Gastrocnemius medialis (tissue), 4 donors: ENCODE measurements at regions not wholly inside any gene's neighbourhood (a gene's known extent, or its start where the extent isn't known, plus 50 kb on each side); places are given as distances from the start of the nearest gene placed in this dataset.

Experiments
- ATAC-seq, 2 donors: fragments of 150-250 bp; one replicate each; pipeline ENCODE4 v1.9.1; 2016
- DNase-seq, 2 donors: peaks; one replicate each; pipeline ENCODE4 v3.0.0-alpha.2; 2019
- H3K27ac ChIP-seq, 4 donors: fragments of 200-600 bp; sonication (generic); 1 replicate in 1 of 4; 2 replicates in 3 of 4; pipeline ENCODE4 v1.5.1; 2016 to 2018; ENCODE audit warnings: mild to moderate bottlenecking in 2 of 4, moderate library complexity in 1 of 4
- H3K27me3 ChIP-seq, 3 donors: fragments of 200-600 bp; sonication (generic) in 2 of 3; 1 replicate in 1 of 3; 2 replicates in 2 of 3; pipeline versions ENCODE4 v1.5.1 to v1.6.0; 2016 to 2019; ENCODE audit warnings: mild to moderate bottlenecking in 1 of 3, moderate library complexity in 1 of 3
- H3K36me3 ChIP-seq, 2 donors: fragments of 200-600 bp; sonication (generic) in 1 of 2; one replicate each; pipeline ENCODE4 v1.5.1; 2017 to 2018
- H3K4me1 ChIP-seq, 2 donors: fragments of 200-600 bp; sonication (generic) in 1 of 2; one replicate each; pipeline ENCODE4 v1.5.1; 2016 to 2017; ENCODE audit warnings: mild to moderate bottlenecking in 2 of 2
- H3K4me3 ChIP-seq, 4 donors: fragments of 200-600 bp; sonication (generic) in 3 of 4; 1 replicate in 1 of 4; 2 replicates in 3 of 4; pipeline ENCODE4 v1.5.1; 2016 to 2019; ENCODE audit warnings: mild to moderate bottlenecking in 2 of 4
- H3K9me3 ChIP-seq, 3 donors: fragments of 200-600 bp; sonication (generic) in 2 of 3; 1 replicate in 1 of 3; 2 replicates in 2 of 3; pipeline ENCODE4 v1.5.1; 2016 to 2019
- POLR2A ChIP-seq, 2 donors: fragments of 450-650 bp; IDR thresholded peaks; one replicate each; pipeline ENCODE4 v1.6.1; 2017; ENCODE audit warnings: antibody characterized with exemption in 2 of 2, mild to moderate bottlenecking in 2 of 2, moderate library complexity in 2 of 2
- in situ Hi-C, 4 donors: fragments of 200-750 bp; cut with MboI; loops; one replicate each; pipeline versions ENCODE4 v1.15.0 to v1.8.0; 2017; ENCODE audit warnings: low sequenced_read_pairs in 4 of 4
- intact Hi-C: fragments of 100-400 bp; cut with DNase I; formaldehyde crosslinking; loops from one replicate; pipeline ENCODE4 v1.15.1; 2023; ENCODE audit warnings: low total_unique reads
- TF ChIP-seq, protein P1 (sequence below), 5 experiments: fragments of 450-650 bp in 3 of 5; fragments of 200-600 bp in 2 of 5; sonication (generic) in 2 of 5; IDR thresholded peaks in 4 of 5; conservative IDR thresholded peaks in 1 of 5; 1 replicate in 4 of 5; 2 replicates in 1 of 5; pipeline ENCODE4 v1.5.1; 2016 to 2019; ENCODE audit warnings: antibody characterized with exemption in 5 of 5, mild to moderate bottlenecking in 3 of 5, moderate library complexity in 3 of 5

DNA sequence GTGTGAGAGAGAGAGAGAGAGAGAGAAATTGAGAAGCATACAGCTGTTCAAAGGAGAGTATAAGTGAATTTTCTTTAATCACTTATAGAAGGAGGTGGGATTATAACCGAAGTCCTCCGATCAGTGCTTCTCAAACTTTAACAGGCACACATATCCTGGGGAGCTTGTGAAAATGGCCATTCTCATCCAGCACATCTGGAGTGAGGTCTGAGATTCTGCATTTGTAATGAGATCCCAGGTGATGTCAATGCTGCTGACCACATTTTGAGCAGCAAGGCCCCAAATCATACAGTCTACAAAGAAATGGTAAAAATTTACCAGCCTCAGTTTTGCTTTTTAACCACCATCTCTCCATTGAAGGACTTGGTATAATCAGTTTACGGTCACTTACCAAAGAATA lies 219.0 kb downstream of the PTEN start:
- H3K36me3 ChIP-seq = no peaks in the 10 kb centered on the region
- no peak overlapping the region for H3K4me3 ChIP-seq
- H3K27me3 ChIP-seq = no peaks in the 10 kb centered on the region
- H3K27ac ChIP-seq = no peak overlapping the region
- TF ChIP-seq, protein P1, sequence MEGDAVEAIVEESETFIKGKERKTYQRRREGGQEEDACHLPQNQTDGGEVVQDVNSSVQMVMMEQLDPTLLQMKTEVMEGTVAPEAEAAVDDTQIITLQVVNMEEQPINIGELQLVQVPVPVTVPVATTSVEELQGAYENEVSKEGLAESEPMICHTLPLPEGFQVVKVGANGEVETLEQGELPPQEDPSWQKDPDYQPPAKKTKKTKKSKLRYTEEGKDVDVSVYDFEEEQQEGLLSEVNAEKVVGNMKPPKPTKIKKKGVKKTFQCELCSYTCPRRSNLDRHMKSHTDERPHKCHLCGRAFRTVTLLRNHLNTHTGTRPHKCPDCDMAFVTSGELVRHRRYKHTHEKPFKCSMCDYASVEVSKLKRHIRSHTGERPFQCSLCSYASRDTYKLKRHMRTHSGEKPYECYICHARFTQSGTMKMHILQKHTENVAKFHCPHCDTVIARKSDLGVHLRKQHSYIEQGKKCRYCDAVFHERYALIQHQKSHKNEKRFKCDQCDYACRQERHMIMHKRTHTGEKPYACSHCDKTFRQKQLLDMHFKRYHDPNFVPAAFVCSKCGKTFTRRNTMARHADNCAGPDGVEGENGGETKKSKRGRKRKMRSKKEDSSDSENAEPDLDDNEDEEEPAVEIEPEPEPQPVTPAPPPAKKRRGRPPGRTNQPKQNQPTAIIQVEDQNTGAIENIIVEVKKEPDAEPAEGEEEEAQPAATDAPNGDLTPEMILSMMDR (IDR thresholded peaks at IDR 0.05 in 4 of 5, conservative IDR thresholded peaks at IDR 0.05 in 1 of 5) = no peak
- TF ChIP-seq POLR2A (IDR thresholded peaks at IDR 0.05) = no peak
- ATAC-seq (no peak), DNase-seq (no peak)
- no peaks in the 10 kb centered on the region for H3K9me3 ChIP-seq
- in situ Hi-C loops = no loop called here
- H3K4me1 ChIP-seq = no peaks in the 10 kb centered on the region
- intact Hi-C loops = no loop called here

DNA sequence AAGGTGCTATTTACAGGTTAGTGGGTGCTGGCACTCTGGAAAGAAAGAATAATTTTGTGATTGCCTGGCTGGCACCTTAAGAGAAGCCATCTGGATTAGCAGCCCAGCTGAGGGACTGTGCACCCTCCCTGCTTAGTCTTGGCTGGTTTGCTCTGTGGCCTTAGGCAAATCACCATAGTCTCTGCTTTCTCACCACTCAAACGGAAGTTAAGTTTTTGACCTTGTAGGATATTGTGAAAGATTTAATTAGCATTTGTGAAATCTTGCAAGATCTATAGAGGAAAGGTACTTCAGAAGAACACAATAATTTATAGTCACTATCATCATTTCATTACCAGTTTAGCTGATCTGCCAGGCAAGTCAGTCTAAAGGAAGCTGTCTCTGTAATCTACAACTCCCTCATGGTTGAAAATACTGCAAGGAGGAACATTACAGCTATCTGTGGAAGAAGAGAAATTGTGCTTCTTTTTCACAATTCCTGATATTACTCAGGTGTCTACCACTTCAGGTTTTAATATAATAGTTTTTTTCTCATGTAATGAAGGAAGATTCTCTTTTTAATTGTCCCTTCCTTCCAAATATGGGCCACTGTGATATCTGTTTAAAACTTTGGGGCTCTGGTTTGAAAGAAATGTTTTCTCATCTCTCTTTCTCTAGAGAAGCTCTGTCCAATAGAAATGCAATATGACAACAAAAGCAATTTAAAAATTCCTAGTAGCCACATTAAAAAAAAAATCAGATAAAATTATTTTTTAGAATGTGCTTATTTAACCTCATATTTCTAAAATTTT lies 219.6 kb downstream of the PTEN start:
- no peaks in the 10 kb centered on the region for H3K4me1 ChIP-seq
- H3K4me3 ChIP-seq = no peak overlapping the region
- intact Hi-C loops = no loop called here
- H3K36me3 ChIP-seq = no peaks in the 10 kb centered on the region
- H3K27me3 ChIP-seq = no peaks in the 10 kb centered on the region
- in situ Hi-C loops = no loop called here
- H3K9me3 ChIP-seq = no peaks in the 10 kb centered on the region
- ATAC-seq (no peak), DNase-seq (no peak)
- TF ChIP-seq, protein P1 (IDR thresholded peaks at IDR 0.05 in 4 of 5, conservative IDR thresholded peaks at IDR 0.05 in 1 of 5) = no peak
- no peak for TF ChIP-seq POLR2A (IDR thresholded peaks at IDR 0.05)
- H3K27ac ChIP-seq = no peak overlapping the region

DNA sequence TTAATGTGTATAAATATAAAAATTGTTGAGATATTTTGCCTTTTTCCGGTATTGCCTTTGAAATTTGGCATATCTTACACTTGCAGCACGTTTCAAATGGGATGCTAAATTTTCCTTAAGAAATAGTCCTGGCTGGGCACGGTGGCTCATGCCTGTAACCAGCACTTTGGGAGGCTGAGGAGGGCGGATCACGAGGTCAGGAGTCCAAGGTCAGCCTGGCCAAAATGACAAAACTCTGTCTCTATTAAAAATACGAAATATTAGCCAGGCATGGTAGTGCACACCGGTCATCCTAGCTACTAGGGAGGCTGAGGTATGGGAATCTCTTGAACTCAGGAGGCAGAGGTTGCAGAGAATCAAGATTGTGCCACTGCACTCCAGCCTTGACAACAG lies 220.2 kb downstream of the PTEN start:
- Histone ChIP-seq H3K4me3 (no peak overlapping the region), H3K9me3 (no peaks in the 10 kb centered on the region), H3K27me3 (no peaks in the 10 kb centered on the region), H3K4me1 (no peaks in the 10 kb centered on the region), H3K36me3 (no peaks in the 10 kb centered on the region), H3K27ac (no peak overlapping the region)
- ATAC-seq (no peak), DNase-seq (no peak)
- in situ Hi-C loops = no loop called here
- TF ChIP-seq POLR2A (IDR thresholded peaks at IDR 0.05) = no peak
- TF ChIP-seq, protein P1 (IDR thresholded peaks at IDR 0.05 in 4 of 5, conservative IDR thresholded peaks at IDR 0.05 in 1 of 5) = no peak
- intact Hi-C loops = no loop called here

DNA sequence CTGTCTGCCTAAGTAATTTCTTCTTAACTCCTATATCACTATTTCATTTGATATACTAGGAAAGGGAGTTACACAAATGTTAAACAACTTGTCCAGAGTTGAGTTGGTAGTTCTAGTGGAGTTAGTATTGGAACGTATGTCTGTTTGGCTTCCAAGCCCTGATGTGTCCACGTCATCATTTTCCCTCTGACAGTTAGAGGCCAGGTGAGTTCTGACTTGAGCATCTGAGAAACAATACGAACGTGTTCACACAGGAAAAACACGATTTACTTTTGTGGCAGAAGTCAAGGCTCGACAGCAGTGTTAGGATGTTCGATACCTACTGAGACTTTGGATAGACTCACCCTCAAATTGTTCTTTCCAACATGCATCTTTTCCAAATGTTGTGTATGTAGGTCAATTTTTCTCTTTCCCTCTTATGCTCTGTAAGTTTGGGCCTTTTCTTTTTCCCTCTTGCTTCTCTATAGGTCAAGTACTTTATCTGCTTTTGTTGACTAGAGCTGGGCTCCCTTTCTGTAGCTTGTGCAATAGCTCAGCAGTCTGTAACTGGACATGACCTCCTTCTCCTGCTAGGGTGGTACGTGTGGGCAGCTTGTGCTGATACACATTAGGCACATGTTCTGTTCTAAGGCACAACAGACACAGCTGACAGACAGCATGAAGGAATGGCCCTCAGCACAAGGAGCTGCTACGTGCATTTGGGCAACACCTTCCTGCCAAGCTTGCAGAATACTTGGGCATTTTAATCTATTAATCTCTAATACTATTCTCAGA lies 222.9 kb downstream of the PTEN start:
- TF ChIP-seq, protein P1 (IDR thresholded peaks at IDR 0.05 in 4 of 5, conservative IDR thresholded peaks at IDR 0.05 in 1 of 5) = no peak
- no peak for TF ChIP-seq POLR2A (IDR thresholded peaks at IDR 0.05)
- Histone ChIP-seq H3K9me3 (no peaks in the 10 kb centered on the region), H3K27ac (no peak overlapping the region), H3K4me3 (no peak overlapping the region), H3K36me3 (no peaks in the 10 kb centered on the region), H3K4me1 (no peaks in the 10 kb centered on the region), H3K27me3 (no peaks in the 10 kb centered on the region)
- DNase-seq (no peak), ATAC-seq (no peak)
- intact Hi-C loops = no loop called here
- in situ Hi-C loops = no loop called here
